ENCODE measurements at regions not wholly inside any gene's neighbourhood (a gene's known extent, or its start where the extent isn't known, plus 50 kb on each side); places are given as distances from the start of the nearest gene placed in this dataset.

- DNase-seq (ENCODE audit: low read depth): no peak
- no peak for TF ChIP-seq CTCF (IDR thresholded peaks at IDR 0.05; ENCODE audit: low read depth, low read length, missing control alignments)
- H3K4me3 ChIP-seq (ENCODE audit: low read depth, low read length): no peak overlapping the region
These were observed 52.8 kb upstream of the LYPLAL1 start for GRCh38 chr1:219120624-219121544.

GRCh38 chr1:219121679-219122078 lies 52.0 kb upstream of the LYPLAL1 start:
- no peak for DNase-seq (ENCODE audit: low read depth)
- no peak overlapping the region for H3K4me3 ChIP-seq (ENCODE audit: low read depth, low read length)
- no peak for TF ChIP-seq CTCF (IDR thresholded peaks at IDR 0.05; ENCODE audit: low read depth, low read length, missing control alignments)

- TF ChIP-seq CTCF (IDR thresholded peaks at IDR 0.05; ENCODE audit: low read depth, low read length, missing control alignments): no peak
- DNase-seq (ENCODE audit: low read depth): no peak
These were observed 50.6 kb upstream of the LYPLAL1 start for GRCh38 chr1:219123036-219123435.

More at GRCh38 chr1:219123036-219123435, 50.6 kb upstream of the LYPLAL1 start:
- no peak overlapping the region for H3K4me3 ChIP-seq (ENCODE audit: low read depth, low read length)

Data from GM12864 (cell line).